ENCODE measurements at regions not wholly inside any gene's neighbourhood (a gene's known extent, or its start where the extent isn't known, plus 50 kb on each side); places are given as distances from the start of the nearest gene placed in this dataset.

DNA sequence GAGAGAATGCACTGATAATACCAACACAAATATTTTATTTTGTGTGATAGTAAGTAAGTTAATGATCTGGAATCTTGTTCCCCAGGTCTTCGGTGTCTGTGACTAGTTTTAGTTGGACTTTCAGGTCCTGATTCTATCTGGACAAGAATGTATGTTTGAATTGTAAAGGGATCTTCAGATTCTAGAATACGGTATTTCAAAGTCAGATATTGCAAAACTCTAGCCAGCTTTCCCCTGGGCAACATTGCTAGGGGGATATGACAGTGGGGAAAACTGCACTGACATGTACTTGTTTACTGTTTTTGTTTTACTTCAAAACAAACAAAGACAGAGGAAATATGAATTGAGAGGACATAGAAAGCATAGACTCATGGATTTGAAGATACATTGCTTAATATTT, 489.0 kb downstream of the FAM133A start:
- TF ChIP-seq, protein P1, sequence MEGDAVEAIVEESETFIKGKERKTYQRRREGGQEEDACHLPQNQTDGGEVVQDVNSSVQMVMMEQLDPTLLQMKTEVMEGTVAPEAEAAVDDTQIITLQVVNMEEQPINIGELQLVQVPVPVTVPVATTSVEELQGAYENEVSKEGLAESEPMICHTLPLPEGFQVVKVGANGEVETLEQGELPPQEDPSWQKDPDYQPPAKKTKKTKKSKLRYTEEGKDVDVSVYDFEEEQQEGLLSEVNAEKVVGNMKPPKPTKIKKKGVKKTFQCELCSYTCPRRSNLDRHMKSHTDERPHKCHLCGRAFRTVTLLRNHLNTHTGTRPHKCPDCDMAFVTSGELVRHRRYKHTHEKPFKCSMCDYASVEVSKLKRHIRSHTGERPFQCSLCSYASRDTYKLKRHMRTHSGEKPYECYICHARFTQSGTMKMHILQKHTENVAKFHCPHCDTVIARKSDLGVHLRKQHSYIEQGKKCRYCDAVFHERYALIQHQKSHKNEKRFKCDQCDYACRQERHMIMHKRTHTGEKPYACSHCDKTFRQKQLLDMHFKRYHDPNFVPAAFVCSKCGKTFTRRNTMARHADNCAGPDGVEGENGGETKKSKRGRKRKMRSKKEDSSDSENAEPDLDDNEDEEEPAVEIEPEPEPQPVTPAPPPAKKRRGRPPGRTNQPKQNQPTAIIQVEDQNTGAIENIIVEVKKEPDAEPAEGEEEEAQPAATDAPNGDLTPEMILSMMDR (conservative IDR thresholded peaks at IDR 0.05; ENCODE audit: low read depth, low read length) = no peak
- no peak for TF ChIP-seq EZH2 (IDR thresholded peaks at IDR 0.05; ENCODE audit: low read length, unreplicated experiment)
